ENCODE measurements at regions not wholly inside any gene's neighbourhood (a gene's known extent, or its start where the extent isn't known, plus 50 kb on each side); places are given as distances from the start of the nearest gene placed in this dataset.

DNA sequence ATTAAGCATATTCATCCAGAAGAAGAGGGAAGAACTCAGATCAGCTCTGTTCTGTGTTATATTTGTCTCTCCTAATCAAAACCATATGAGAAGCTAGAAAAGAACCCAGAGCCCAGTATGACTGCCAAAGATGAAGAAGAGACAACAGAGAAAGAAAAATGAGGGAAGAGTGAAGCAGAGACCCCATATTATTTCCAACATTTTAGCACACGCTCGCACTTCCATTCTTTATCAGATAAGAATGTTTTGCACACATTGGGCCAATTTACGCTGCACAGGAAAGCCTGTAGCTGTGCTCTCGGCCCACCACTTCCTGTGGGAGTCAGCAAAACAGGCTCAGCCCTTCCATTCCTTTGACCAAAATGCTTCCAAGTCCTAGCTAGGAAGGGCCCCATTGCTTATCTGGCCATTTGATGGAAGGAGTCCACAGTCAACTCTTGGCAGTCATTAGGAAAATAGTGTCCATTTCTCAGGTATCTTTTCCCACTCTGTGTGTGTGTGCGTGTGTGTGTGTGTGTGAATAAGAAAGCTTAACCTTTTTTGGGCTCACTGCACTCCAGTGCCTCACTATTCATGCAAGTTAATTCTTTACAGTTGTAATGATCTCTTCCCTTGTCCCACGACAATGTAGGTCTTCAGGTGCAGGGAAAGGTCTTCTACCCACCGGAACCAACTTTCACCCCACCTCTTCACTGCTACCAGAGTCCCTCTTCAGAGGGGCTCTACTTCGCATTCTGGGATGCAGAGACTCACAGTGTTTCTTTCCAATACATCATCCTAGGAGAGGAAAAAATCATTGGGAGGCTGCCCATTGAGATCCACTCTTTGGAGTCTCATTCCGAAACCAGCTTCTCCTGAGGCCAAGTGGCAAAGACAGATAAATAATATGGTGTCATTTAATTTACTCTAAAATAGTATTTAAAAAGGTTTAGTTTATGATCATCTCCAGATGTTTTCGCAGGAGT, 237.5 kb downstream of the COG6 start:
- Histone ChIP-seq H3K9ac (ENCODE audit: low read length) (no peak overlapping the region), H3K4me1 (ENCODE audit: insufficient read depth, low read length, severe bottlenecking) (no peaks in the 10 kb centered on the region), H3K36me3 (ENCODE audit: insufficient read depth, low read length) (no peaks in the 10 kb centered on the region), H4K20me1 (ENCODE audit: insufficient read depth, low read length) (no peaks in the 10 kb centered on the region), H3K27me3 (ENCODE audit: insufficient read depth, low read length) (no peaks in the 10 kb centered on the region), H3K4me3 (ENCODE audit: low read depth, low read length, poor library complexity, severe bottlenecking) (no peak overlapping the region), H3K9me2 (ENCODE audit: low read depth, low read length) (no peaks in the 10 kb centered on the region), H3K9me3 (ENCODE audit: low read length) (no peaks in the 10 kb centered on the region), H3K27ac (ENCODE audit: low read depth, low read length, poor library complexity, severe bottlenecking) (no peak overlapping the region), H2AFZ (ENCODE audit: low read length) (no peak overlapping the region), H3F3A (ENCODE audit: insufficient read depth, low read length) (no peaks in the 10 kb centered on the region), H3K79me2 (ENCODE audit: insufficient read depth, low read length) (no peaks in the 10 kb centered on the region), H3K4me2 (ENCODE audit: low read length) (no peak overlapping the region)
- TF ChIP-seq CTCF (IDR thresholded peaks at IDR 0.05; ENCODE audit: low read length) (no peak), EZH2 (IDR thresholded peaks at IDR 0.05; ENCODE audit: borderline replicate concordance, low read length) (no peak)

DNA sequence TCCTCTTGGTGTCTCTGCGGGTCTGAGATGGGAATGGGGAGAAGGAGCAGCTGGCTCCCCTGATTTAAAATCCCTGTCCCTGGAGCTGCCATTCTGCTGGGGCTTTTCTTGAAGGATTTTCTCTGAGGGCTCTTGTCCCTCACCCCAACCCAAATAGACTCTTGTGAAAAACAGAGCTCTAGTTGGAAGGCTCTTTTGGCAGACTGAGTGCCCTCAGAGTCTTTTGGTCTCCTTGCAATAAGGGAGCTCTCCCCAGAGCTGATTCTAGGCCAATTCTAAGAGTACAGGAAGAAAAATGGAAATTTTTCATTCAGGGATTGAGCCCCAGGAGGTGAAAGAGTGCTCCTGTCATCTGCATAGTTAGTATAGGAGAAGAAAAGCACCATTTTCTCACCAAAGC, 238.3 kb downstream of the COG6 start:
- H3K9ac ChIP-seq (ENCODE audit: low read length): no peak overlapping the region
- no peaks in the 10 kb centered on the region for H3K9me2 ChIP-seq (ENCODE audit: low read depth, low read length)
- H3K27ac ChIP-seq (ENCODE audit: low read depth, low read length, poor library complexity, severe bottlenecking): no peak overlapping the region
- H2AFZ ChIP-seq (ENCODE audit: low read length): no peak overlapping the region
- no peaks in the 10 kb centered on the region for H3K27me3 ChIP-seq (ENCODE audit: insufficient read depth, low read length)
- TF ChIP-seq CTCF (IDR thresholded peaks at IDR 0.05; ENCODE audit: low read length) (no peak), EZH2 (IDR thresholded peaks at IDR 0.05; ENCODE audit: borderline replicate concordance, low read length) (no peak)
- H3F3A ChIP-seq (ENCODE audit: insufficient read depth, low read length): no peaks in the 10 kb centered on the region
- no peak overlapping the region for H3K4me2 ChIP-seq (ENCODE audit: low read length)
- no peaks in the 10 kb centered on the region for H3K36me3 ChIP-seq (ENCODE audit: insufficient read depth, low read length)
- no peaks in the 10 kb centered on the region for H3K79me2 ChIP-seq (ENCODE audit: insufficient read depth, low read length)
- H3K4me3 ChIP-seq (ENCODE audit: low read depth, low read length, poor library complexity, severe bottlenecking): no peak overlapping the region
- H3K4me1 ChIP-seq (ENCODE audit: insufficient read depth, low read length, severe bottlenecking): no peaks in the 10 kb centered on the region
- no peaks in the 10 kb centered on the region for H4K20me1 ChIP-seq (ENCODE audit: insufficient read depth, low read length)
- H3K9me3 ChIP-seq (ENCODE audit: low read length): no peaks in the 10 kb centered on the region

GRCh38 chr13:39894586-39894985, 239.1 kb downstream of the COG6 start:
- Histone ChIP-seq H3K27ac (ENCODE audit: low read depth, low read length, poor library complexity, severe bottlenecking) (no peak overlapping the region), H3K9ac (ENCODE audit: low read length) (no peak overlapping the region)

More at GRCh38 chr13:39894586-39894985, 239.1 kb downstream of the COG6 start:
- H3K9me3 ChIP-seq (ENCODE audit: low read length): no peaks in the 10 kb centered on the region
- no peaks in the 10 kb centered on the region for H3K27me3 ChIP-seq (ENCODE audit: insufficient read depth, low read length)
- H3K36me3 ChIP-seq (ENCODE audit: insufficient read depth, low read length): no peaks in the 10 kb centered on the region
- no peaks in the 10 kb centered on the region for H4K20me1 ChIP-seq (ENCODE audit: insufficient read depth, low read length)
- no peak overlapping the region for H3K4me3 ChIP-seq (ENCODE audit: low read depth, low read length, poor library complexity, severe bottlenecking)
- no peaks in the 10 kb centered on the region for H3K4me1 ChIP-seq (ENCODE audit: insufficient read depth, low read length, severe bottlenecking)
- no peaks in the 10 kb centered on the region for H3F3A ChIP-seq (ENCODE audit: insufficient read depth, low read length)
- H3K4me2 ChIP-seq (ENCODE audit: low read length): no peak overlapping the region
- no peak overlapping the region for H2AFZ ChIP-seq (ENCODE audit: low read length)
- H3K79me2 ChIP-seq (ENCODE audit: insufficient read depth, low read length): no peaks in the 10 kb centered on the region
- H3K9me2 ChIP-seq (ENCODE audit: low read depth, low read length): no peaks in the 10 kb centered on the region
- TF ChIP-seq CTCF (IDR thresholded peaks at IDR 0.05; ENCODE audit: low read length) (no peak), EZH2 (IDR thresholded peaks at IDR 0.05; ENCODE audit: borderline replicate concordance, low read length) (no peak)
